ENCODE measurements at regions not wholly inside any gene's neighbourhood (a gene's known extent, or its start where the extent isn't known, plus 50 kb on each side); places are given as distances from the start of the nearest gene placed in this dataset.
A peak's percentile ranks its signal among the peaks of the same experiment; 100 is the strongest.
"Not testable (repeated sequence)": the region's sequence is repeated elsewhere in the genome, so short reads cannot be mapped to it uniquely, and the experiment has no call there.

- TF ChIP-seq EZH2 (IDR thresholded peaks at IDR 0.05): not testable (repeated sequence)
- peak; percentile 57 for TF ChIP-seq CTCF (IDR thresholded peaks at IDR 0.05)
Observed at GRCh38 chr7:150000780-150001599, 127.2 kb downstream of the ATP6V0E2 start.
